ENCODE measurements at regions not wholly inside any gene's neighbourhood (a gene's known extent, or its start where the extent isn't known, plus 50 kb on each side); places are given as distances from the start of the nearest gene placed in this dataset.
A peak's percentile ranks its signal among the peaks of the same experiment; 100 is the strongest.

DNA sequence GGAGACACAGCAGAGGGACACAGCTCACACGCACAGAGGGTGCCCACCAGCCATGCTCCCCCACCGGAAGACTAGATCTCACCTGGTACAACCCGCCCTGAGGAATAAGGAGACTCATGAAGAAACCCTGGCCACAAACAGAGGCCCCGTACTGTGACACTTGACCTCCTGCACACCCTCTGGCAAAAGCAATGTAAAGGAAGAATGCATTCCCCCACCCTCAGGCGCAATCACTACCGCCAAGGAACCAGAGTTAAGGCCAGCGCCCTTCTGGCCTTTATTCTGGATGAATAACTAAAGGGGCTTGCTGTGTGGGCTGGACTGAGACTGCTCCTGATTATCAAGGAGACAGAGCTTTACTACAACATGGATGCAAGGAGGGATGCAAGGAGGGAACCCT, 509.2 kb upstream of the SPHKAP start:
- H3K9ac ChIP-seq (ENCODE audit: insufficient read depth, low read depth, low read length), result no peak overlapping the region
- H3K36me3 ChIP-seq (replicated peaks in 1 of 2; ENCODE audit: control insufficient read depth in 1 of 2, insufficient read depth in 2 of 2, low read length in 2 of 2), result no peaks in the 10 kb centered on the region
- H3K27me3 ChIP-seq (ENCODE audit: control insufficient read depth in 1 of 2, insufficient read depth in 2 of 2, low read length in 2 of 2), result no peaks in the 10 kb centered on the region
- DNase-seq (ENCODE audit: low spot score) (no peak), FAIRE-seq (no peak), ATAC-seq (no peak)
- H3K27ac ChIP-seq (ENCODE audit: extremely low read length, insufficient read depth, low read length), result no peak overlapping the region
- ChIA-PET POLR2A (no interaction called here), CTCF (ENCODE audit: low intra/inter-chr PET ratio, low total read pairs) (no interaction called here)
- H3K9me3 ChIP-seq (ENCODE audit: low read length), result peaks cover 30% of the 10 kb centered on the region; the same call in 1 of the 2 replicates
- no peaks in the 10 kb centered on the region for H3K79me2 ChIP-seq (ENCODE audit: insufficient read depth, low read length)
- no peak for TF ChIP-seq MAFF (IDR thresholded peaks at IDR 0.05; ENCODE audit: low read depth, low read length)
- TF ChIP-seq ZNF878 (CRISPR knock-in tag; IDR thresholded peaks at IDR 0.05), result no peak
- TF ChIP-seq, protein P1, sequence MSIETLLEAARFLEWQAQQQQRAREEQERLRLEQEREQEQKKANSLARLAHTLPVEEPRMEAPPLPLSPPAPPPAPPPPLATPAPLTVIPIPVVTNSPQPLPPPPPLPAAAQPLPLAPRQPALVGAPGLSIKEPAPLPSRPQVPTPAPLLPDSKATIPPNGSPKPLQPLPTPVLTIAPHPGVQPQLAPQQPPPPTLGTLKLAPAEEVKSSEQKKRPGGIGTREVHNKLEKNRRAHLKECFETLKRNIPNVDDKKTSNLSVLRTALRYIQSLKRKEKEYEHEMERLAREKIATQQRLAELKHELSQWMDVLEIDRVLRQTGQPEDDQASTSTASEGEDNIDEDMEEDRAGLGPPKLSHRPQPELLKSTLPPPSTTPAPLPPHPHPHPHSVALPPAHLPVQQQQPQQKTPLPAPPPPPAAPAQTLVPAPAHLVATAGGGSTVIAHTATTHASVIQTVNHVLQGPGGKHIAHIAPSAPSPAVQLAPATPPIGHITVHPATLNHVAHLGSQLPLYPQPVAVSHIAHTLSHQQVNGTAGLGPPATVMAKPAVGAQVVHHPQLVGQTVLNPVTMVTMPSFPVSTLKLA (IDR thresholded peaks at IDR 0.05), result no peak
- TF ChIP-seq, protein P2, sequence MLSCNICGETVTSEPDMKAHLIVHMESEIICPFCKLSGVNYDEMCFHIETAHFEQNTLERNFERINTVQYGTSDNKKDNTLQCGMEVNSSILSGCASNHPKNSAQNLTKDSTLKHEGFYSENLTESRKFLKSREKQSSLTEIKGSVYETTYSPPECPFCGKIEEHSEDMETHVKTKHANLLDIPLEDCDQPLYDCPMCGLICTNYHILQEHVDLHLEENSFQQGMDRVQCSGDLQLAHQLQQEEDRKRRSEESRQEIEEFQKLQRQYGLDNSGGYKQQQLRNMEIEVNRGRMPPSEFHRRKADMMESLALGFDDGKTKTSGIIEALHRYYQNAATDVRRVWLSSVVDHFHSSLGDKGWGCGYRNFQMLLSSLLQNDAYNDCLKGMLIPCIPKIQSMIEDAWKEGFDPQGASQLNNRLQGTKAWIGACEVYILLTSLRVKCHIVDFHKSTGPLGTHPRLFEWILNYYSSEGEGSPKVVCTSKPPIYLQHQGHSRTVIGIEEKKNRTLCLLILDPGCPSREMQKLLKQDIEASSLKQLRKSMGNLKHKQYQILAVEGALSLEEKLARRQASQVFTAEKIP (CRISPR knock-in tag; IDR thresholded peaks at IDR 0.05; ENCODE audit: borderline replicate concordance), result no peak
- no peak for TF ChIP-seq ZBTB21 (CRISPR knock-in tag; IDR thresholded peaks at IDR 0.05)
- TF ChIP-seq SMARCE1 (IDR thresholded peaks at IDR 0.05; ENCODE audit: borderline replicate concordance), result no peak
- no peak overlapping the region for H3K4me3 ChIP-seq (replicated peaks in 1 of 3; ENCODE audit: insufficient read depth in 1 of 3, low read depth in 2 of 3, low read length in 3 of 3)
- WGBS (ENCODE audit: low lambda C conversion rate), result 28% methylated on average over 7 of the region's 7 CpGs
- no peak overlapping the region for H2AFZ ChIP-seq (ENCODE audit: low read length)
- in situ Hi-C loops (cut with HindIII; ENCODE audit: extremely low pct_ligation_motif_present, low pct_unique_long_range_greater_than_20kb) (no loop called here), intact Hi-C loops (cut with micrococcal nuclease; ENCODE audit: unreplicated experiment) (no loop called here)
- no peak overlapping the region for H3K4me2 ChIP-seq (ENCODE audit: low read depth, low read length)
- no TSS peak for BruUV-seq (replicated peaks)
- peaks cover 8% of the 10 kb centered on the region for H3K4me1 ChIP-seq (ENCODE audit: insufficient read depth, low read length)
- no peaks in the 10 kb centered on the region for H4K20me1 ChIP-seq (ENCODE audit: insufficient read depth, low read length)

DNA sequence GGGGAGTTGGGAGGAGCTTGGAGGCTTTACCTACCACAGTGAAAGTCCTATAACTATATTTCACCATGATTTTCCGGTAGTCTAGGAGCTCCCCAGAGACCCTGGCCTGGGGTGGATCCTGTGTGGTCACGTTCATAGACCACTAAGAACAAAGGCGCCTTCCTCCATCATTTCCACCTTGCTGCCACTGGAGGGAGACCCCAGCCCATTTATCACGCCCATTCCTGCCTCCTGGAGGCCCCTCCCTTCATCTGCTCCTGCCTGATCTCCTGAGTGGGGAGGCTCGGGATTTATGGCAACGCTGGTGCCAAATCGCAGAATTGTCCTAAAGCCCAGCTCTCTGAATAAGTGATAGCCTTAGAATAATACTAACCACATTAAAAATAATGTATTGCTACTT, 507.6 kb upstream of the SPHKAP start:
- H2AFZ ChIP-seq (ENCODE audit: low read length), result no peak overlapping the region
- no peaks in the 10 kb centered on the region for H3K36me3 ChIP-seq (replicated peaks in 1 of 2; ENCODE audit: control insufficient read depth in 1 of 2, insufficient read depth in 2 of 2, low read length in 2 of 2)
- H3K9ac ChIP-seq (ENCODE audit: insufficient read depth, low read depth, low read length), result no peak overlapping the region
- ChIA-PET CTCF (ENCODE audit: low intra/inter-chr PET ratio, low total read pairs) (no interaction called here), POLR2A (no interaction called here)
- 34% methylated on average over 7 of the region's 7 CpGs for WGBS (ENCODE audit: low lambda C conversion rate)
- peaks cover 23% of the 10 kb centered on the region; the same call in 1 of the 2 replicates for H3K9me3 ChIP-seq (ENCODE audit: low read length)
- H4K20me1 ChIP-seq (ENCODE audit: insufficient read depth, low read length), result no peaks in the 10 kb centered on the region
- H3K4me1 ChIP-seq (ENCODE audit: insufficient read depth, low read length), result peaks cover 8% of the 10 kb centered on the region
- TF ChIP-seq, protein P1 (IDR thresholded peaks at IDR 0.05), result no peak
- peak; percentile 37; the same call in 1 of the 2 replicates for TF ChIP-seq STAG1 (CRISPR knock-in tag; IDR thresholded peaks at IDR 0.05)
- TF ChIP-seq, protein P3, sequence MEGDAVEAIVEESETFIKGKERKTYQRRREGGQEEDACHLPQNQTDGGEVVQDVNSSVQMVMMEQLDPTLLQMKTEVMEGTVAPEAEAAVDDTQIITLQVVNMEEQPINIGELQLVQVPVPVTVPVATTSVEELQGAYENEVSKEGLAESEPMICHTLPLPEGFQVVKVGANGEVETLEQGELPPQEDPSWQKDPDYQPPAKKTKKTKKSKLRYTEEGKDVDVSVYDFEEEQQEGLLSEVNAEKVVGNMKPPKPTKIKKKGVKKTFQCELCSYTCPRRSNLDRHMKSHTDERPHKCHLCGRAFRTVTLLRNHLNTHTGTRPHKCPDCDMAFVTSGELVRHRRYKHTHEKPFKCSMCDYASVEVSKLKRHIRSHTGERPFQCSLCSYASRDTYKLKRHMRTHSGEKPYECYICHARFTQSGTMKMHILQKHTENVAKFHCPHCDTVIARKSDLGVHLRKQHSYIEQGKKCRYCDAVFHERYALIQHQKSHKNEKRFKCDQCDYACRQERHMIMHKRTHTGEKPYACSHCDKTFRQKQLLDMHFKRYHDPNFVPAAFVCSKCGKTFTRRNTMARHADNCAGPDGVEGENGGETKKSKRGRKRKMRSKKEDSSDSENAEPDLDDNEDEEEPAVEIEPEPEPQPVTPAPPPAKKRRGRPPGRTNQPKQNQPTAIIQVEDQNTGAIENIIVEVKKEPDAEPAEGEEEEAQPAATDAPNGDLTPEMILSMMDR (CRISPR knock-in tag; IDR thresholded peaks at IDR 0.05), result peak; percentile 38
- FAIRE-seq (no peak), DNase-seq (ENCODE audit: low spot score) (no peak), ATAC-seq (peak; percentile 78)
- H3K4me2 ChIP-seq (ENCODE audit: low read depth, low read length), result no peak overlapping the region
- intact Hi-C loops (cut with micrococcal nuclease; ENCODE audit: unreplicated experiment), result loop anchor here (2.0 kb wide), 1 partner anchor 584 kb away; no protein-coding TSS in a partner anchor
- H3K4me3 ChIP-seq (replicated peaks in 1 of 3; ENCODE audit: insufficient read depth in 1 of 3, low read depth in 2 of 3, low read length in 3 of 3), result no peak overlapping the region
- no TSS peak for BruUV-seq (replicated peaks)
- no peaks in the 10 kb centered on the region for H3K79me2 ChIP-seq (ENCODE audit: insufficient read depth, low read length)
- H3K27ac ChIP-seq (ENCODE audit: extremely low read length, insufficient read depth, low read length), result no peak overlapping the region
- in situ Hi-C loops (cut with HindIII; ENCODE audit: extremely low pct_ligation_motif_present, low pct_unique_long_range_greater_than_20kb), result no loop called here
- H3K27me3 ChIP-seq (ENCODE audit: control insufficient read depth in 1 of 2, insufficient read depth in 2 of 2, low read length in 2 of 2), result no peaks in the 10 kb centered on the region

All from HepG2 (cell line).